GM21423 (cell line): ENCODE measurements at regions not wholly inside any gene's neighbourhood (a gene's known extent, or its start where the extent isn't known, plus 50 kb on each side); places are given as distances from the start of the nearest gene placed in this dataset.

ENCODE experiments used
- ATAC-seq: cut with Tn5 transposase; IDR thresholded peaks from one replicate; pipeline ENCODE4 v1.9.1; 2021; ENCODE audit warnings: mild to moderate bottlenecking, moderate library complexity; ENCODE audit not compliant: unreplicated experiment

DNA sequence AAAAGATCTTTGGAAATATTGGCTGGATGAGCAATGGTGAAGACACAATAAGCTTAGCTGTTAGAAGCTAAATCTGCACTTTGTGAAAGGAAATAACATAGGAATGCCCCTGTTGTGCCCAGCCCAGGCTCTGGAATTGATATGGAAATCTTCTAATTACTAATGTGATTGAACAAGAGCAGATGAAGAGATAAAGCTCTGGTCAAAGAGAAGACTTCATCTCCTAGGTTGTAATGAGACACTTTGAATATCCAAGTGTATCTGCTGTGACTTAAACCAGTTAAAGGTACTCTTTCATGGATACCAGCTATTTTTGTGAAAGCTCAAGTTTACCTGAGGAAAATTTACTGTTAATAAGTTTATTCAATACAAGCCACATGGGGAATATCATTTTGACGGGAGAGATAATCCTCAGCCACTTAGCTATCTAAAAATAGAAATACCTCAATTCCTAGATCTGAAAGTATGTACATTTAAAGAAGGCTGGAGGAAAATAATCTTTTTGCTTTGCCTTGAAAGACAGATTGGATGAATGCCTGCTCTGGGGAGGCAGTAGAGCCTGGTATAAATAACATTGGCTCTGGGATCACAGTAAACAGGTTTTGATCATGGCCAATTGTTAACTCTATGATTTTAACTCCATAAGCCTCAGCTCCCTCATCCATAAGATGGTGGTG lies 494.0 kb upstream of the B3GALT2 start:
- ATAC-seq = no peak

DNA sequence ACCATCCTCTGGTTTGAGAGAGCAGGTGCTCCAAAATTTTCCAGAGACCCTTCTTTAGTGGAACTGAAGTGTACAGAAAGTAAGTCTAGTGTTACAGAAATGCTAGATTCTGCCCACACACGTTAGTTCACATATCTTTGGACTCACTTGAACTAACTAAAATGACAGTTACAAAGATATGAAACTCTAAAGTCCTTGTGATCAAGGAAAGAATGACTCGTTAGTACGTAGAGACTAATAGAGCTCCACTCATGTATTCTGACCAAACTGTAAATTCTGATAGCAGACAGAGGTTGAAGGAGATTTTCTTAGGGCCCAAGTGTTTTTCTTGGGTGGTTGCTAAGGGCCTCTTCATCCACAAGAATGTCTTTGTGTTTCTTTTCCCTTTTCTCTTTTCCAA lies 491.5 kb upstream of the B3GALT2 start:
- no peak for ATAC-seq

DNA sequence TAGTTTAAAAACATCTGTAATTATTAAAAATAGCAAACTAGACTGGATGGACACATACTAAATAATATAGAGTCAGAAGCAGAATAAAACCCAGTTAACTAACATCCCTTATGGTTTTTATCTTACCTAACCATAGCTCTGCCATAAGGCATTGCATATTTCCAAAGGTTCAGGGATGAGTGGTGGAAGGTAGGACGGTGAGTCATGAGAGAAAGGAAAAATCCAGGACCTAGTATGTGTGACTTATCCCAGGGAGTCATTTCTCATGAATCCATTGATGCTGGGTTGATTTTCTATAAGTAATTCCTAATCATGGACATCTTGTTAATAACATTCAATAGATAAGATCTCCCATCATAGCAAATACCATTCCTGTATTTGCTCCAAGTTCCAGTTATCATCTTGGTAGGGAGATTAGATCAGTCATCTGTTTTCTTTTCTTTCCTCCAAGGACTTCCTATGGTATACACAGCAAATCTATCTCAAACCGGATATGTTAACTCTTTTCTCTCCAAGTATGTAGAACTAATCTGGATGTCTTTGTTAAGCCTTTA lies 490.7 kb upstream of the B3GALT2 start:
- no peak for ATAC-seq

DNA sequence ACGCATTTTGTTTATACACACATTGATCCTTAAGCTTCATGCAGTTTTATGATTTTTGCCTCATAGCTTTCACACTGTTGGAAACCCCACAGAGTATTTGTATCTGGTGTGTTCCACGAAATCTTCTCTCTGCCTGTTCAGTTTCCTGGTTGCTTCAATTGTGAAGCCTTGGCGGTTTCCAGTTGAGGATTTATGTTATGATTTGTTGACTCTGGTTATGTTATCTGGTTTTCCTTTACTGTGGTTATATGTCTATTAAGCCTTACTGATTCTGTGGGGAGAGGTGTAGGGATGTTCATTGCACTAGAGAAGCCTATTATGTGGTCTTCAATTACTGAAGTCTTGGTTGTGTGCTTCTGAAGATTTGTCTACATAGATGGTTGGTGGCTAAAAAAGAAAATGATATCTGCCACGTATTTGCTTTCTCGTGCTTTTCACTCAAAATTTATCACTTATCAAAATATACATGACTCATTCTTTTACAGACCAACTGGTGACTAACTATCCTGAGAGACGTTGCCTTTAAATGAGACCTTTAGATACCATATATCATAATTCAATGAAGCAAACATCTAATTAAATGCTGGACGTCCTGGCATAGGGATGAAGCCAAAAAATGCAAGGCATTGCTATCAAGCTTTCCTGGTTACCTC lies 488.0 kb upstream of the B3GALT2 start:
- ATAC-seq = no peak

DNA sequence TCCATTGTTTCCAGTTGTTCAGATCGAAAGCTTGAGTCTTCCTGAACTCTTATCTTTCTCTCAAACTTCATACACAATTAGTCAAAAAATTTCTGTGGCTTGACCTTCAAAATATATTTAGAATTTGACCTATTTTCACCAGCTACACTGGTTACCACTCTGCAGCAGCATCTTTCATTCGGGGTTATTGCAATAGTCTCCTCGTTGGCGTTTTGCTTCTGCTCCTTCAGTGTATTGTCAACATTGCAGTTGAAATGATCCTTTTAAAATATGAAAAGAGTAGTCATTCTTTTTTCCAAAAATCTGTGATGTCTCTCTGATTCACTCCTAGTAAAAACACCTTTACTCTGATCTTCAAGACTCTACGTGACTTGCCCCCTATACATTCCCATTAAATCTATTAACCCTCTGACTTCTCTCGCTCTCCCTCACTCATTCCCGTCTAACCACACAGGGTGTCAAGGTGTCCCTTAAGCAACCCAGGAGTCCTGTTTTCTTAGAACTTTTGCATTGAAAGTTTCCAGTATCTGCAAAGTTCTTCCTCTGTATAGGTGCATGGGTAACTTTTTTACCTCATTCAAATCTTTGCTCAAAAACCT lies 480.2 kb upstream of the B3GALT2 start:
- no peak for ATAC-seq

DNA sequence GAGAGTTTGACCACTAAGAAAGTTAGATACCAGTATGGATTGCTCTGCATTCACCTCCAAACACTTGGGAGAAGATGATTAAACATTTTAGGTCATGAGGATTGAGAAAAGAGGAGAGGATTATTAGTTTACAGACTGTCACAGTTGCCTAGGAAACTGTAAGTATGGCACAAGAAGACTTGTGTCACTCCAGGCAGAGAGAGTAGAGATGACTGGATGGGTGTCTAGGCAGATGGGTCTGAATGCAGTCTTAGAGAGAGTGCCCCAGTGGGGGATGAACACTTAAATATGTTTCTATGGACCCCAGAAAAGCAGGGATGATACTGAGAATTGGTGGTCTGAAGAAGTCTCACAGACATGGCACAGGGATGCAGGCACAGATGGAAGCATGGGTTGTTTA lies 477.6 kb upstream of the B3GALT2 start:
- no peak for ATAC-seq

DNA sequence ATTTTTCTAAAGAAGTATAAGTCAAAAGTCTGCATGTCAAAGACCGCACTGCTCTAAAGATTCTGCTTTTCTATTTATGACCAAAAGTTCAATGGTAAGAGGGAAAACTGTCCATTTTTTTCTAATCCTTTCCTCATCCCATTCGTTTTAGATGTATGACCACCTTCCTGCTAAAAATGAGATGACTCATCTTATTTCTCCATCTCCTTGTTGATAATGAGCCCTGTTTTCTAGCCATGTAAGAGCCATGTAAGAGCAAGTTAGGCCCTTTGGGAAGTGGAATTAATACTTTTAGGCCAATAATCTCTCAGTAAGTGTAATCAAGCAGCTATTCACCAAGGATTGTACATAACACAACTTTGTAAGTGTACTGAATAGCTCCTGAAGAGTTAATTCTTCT lies 475.6 kb upstream of the B3GALT2 start:
- ATAC-seq = no peak

DNA sequence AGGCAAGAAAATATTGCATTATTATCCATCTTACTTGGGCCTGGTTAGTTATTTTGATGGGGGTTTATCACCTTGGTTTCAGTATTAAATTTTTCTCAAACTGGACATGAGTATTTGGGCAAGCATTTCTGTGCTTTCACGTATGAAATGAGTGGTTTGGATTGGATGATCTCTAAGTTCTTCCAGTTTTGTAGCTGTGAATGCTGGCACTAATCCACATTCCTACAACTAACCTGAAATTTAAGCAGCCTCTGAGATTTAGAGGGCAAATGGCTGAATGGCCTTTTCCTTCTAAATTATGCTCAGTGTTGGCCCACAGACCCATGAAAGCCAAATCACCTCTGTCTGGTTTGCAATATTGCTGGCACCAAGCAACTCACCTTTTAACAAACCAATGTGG lies 475.0 kb upstream of the B3GALT2 start:
- ATAC-seq = no peak

DNA sequence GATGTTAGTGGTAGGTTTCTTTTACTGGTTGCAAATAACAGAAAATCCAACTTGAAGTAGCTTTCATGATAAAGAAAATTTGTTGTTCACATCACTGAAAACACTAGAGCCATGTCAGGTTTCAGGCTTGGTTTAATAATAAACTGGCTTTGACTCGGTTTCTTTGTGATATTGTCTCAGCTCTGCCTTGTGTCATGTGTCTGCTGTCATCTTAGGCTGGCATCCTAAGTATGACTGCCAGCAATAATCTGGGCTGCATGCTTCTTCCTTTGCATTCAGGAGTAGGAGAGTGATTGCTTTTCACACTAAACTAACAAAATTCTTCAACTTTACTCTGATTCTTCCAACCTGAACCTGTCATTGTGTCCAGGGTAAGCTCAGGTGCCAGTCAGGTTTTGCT lies 474.0 kb upstream of the B3GALT2 start:
- no peak for ATAC-seq

DNA sequence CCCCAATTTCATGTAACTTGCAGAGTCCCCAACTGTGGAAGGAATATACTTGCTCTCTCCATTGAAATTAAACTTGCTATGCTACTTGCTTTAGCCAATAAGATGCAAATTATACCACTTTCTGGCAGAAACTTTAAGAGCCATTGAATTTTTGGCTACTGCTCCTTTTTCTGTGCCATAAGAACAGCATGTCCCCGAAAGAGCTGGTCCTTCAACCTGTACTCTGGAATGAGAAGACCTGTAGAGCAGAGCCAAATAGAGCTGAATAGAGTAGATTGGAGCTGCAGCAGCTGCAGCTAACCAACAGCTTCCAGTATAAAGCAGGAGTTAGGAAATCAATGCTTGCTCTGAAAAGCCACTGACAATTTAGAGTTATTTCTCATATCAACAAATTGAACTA lies 472.3 kb upstream of the B3GALT2 start:
- no peak for ATAC-seq

DNA sequence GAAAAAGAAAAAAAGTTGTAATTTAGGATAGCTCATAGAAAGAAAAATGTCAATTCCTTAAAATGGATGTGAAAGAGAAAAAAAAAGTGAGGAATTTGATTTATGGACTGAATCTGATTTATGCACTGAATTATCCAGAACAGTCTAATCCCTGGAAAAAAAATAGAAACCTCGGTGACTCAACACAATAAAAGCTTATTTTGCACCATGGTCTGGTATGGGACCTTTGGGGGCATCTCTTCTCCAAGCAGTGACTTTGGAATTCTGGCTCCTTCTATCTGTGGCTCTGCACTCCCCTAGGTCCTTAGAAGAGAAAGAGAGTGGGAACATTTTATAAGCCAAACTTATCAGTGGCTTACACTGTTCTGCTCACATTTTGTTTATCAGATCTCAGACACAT lies 471.7 kb upstream of the B3GALT2 start:
- ATAC-seq = no peak

DNA sequence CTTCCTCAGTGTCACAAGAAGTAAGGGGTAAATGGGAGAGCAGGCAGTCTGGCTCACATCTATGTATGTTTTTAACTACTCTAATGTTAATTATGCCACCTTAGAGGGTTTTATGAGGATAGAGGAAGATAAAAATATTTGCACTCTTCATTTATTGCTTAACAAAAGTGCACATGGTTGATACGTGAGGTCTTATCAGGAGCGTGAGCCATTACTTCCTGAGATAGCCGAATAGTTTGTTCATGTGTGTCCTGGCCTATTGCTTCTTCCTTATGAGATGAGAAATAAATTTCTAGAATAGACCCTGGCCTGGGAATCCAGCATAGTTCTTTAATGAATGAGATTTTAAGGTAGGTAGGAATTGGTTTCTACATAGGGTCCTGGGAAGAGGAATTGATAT lies 471.1 kb upstream of the B3GALT2 start:
- no peak for ATAC-seq

DNA sequence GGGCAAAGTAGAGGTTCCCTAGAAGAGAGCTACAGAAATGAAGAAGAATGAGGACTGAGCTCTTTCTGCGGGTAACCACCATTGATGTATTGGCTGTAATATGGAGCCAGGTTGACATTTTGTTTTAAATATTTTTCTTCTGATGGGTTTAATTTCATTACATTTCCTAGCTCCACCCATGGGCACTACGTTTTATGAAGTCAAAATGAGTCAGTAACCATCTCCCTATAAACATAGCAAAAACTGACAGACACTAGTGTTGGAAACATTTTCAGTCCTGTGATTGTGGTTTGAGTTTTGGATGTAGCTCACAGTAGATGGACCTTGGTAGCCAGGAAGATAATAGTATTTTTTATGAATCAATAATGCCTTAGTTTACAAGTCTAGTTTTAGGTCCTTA lies 470.4 kb upstream of the B3GALT2 start:
- ATAC-seq = no peak

DNA sequence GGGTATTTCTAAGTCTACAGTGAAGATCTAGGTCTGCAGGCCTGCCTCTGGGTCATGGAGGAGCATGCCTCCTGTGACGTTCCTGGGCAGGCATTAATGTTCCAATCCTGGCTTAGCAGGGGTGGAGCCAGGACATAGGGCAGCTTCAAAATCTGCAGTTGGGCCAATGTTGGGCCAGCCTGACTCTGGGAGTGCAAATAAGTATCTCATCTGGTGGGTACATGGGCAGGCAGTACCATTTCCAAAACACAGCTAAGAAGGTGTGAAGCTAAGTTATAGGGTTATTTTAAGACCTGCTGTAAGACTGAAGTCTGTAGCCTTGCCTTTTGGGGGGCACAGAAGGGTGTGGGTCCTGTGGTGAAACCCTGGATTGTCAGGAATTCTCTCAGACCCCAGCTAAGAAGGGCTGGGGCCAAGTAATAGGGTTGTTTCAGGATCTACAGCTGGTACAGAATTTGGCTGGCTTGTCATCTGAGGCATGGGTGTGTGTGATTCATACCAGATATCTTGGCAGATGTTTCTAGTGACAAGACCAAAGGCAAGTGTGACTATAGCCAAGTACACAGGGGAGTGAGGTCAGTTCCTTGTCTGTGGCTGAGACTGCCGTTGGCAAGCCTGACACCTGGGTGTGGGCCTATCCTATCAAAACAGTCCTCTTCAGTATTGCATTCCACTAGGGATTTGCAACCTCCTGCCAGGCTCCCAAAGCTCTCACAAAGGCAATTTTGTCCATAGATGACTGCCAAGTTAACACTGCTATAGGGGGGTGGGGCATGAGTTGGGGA lies 468.7 kb upstream of the B3GALT2 start:
- no peak for ATAC-seq

DNA sequence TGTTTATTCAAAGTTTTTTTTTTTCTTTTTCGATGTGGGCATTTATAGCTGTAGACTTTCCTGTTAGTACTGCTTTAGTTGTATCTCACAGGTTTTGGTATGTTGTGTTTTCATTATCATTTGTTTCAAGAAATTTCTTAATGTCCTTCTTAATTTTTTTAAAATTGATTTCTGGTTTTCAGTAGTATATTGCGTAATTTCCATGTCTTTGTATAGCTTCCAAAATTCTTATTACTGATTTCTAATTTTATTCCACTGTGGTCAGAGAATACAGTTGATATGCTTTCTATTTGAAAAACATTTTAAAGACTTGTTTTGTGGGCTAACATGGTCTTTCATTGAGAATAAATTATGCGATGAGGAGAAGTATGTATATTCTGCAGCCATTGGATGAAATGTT lies 463.2 kb upstream of the B3GALT2 start:
- no peak for ATAC-seq

DNA sequence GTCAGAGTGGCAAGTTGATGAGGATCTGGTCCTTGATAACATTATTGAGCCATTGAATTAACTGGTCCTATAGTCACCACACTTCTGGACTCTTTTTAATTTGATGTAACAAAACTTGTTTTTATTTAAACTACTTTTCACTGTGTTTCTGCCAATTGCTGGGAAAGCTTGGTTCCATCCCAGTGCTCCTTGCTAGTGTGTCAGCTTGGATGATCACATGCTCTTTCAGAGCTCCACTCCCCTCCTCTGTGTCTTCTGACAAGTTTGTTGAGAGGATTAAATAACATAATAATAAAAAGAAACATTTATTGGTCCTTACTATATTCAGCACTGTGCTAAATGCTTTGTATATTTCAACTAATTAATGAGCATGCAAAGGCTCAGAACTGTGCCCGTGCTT lies 448.5 kb upstream of the B3GALT2 start:
- ATAC-seq = no peak

DNA sequence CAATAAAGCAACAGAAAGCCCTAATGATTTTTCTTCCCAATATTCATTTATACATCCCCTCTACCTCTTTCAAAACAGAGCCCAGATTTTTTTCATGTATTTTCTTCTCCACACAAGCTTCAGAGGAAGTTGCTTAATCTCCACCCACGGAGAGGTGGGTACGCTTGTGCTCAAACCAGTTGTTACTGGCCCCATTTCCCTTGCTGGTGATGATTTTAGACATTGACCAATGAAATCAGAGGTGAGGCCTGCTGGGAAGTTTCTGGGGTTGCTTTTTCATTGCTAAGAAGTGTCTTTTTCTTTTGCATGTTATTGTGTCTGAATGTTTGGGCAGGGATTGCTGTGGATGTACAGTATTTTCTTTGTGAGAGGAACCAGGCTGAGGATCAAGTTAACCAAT lies 448.1 kb upstream of the B3GALT2 start:
- ATAC-seq = no peak

DNA sequence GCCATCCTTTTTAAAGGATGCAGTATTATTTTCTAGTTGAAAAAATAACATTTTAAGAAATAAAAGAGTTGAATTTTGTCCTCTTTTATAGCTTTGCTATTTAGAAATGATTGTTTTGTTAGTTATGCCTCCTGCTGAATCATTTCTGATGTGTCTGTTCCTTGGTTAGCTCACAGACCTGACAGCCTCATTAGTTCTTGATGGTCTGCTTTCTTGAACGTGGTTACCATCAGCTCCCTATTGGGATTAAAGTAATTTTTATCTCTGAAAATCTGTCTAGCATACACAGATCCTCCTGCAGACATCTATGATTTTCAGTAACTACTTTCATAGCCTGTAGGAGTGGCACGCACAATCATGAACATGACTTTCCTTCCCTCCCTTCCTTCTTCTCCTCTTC lies 447.6 kb upstream of the B3GALT2 start:
- ATAC-seq = no peak

DNA sequence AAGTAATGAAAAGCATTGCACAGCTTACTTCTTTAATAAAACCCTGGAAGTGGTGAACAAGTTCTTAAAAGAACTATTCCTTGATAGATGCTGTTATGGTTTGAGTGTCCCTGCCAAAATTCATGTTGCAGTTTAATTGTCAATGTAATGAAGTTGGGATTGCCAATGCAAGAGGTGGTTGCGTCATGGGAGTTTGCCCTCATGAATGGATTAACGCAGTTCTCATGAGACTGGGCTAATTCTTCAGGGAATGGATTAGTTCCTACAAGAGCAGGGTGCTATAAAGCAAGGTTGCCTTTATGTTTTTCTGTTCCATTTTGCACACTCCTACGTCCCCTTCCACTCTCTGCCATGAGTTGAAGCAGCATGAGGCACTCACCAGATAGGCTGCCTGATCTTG lies 446.7 kb upstream of the B3GALT2 start:
- no peak for ATAC-seq

DNA sequence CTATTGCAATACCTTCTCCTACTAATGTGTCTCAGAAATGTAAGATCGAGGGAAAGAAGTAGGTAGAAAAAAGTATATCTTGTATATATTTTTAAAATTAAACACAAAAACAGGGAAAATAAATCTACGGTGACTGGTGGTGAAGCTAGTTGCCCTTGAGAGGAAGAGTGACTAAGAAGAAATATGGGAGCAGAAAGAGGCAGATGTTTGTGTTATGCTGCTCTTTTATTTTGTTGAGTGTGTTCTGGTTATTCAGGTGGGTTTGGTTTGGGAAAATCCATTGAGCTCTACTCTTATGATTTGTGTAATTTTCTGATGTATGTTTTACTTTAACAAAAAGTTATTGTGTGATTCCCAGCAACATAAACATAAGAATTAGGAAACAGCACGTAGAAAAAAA lies 444.9 kb upstream of the B3GALT2 start:
- ATAC-seq = no peak

DNA sequence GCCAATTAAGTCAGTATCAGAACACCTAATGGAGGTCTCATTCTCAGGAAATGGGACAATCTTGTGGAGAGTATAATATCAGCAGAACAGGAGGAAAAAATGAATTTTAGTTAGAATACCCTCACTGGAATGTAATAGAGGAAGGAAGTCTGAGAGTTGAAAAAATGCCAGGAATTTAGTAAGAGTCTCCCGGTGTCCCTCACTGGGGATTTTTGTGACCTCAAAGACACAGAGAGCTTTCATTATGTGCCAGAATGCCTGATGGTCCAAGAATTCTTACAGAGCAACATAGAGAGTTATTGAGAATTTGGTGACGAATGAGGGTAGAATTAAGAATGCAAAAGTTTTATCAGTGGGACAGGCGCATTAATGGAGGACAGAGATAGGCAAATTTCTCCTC lies 443.5 kb upstream of the B3GALT2 start:
- no peak for ATAC-seq

DNA sequence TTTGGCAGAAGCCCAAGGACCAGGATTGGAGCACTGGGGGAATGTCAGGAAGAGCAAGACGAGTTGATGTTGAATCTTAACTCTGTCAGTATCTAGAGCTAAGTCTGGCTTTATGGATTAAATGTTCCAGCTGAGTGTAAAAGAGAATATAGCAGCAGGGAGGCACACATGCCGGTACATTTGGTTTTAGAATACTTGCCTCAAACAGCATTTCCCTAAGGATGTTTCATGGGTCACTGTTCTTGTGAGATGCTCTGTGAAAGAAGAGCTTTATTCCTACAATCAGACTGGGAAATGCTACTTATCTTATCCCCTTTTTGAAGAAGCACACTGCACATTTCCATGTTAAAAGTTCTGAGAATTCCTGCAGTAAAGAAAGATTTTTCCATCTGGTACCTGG lies 440.3 kb upstream of the B3GALT2 start:
- no peak for ATAC-seq
